Left lung (tissue), 4 donors: ENCODE measurements at regions not wholly inside any gene's neighbourhood (a gene's known extent, or its start where the extent isn't known, plus 50 kb on each side); places are given as distances from the start of the nearest gene placed in this dataset.

Experiments used
- ATAC-seq: fragments of 200-7000 bp; cut with Tn5 transposase; one replicate; pipeline ENCODE4 v1.9.1; 2020; ENCODE audit warnings: moderate library complexity
- DNase-seq, 4 donors: peaks; one replicate each; pipeline ENCODE4 v3.0.0-alpha.2; 2013 to 2020
- H3K27ac ChIP-seq, 2 donors: fragments of 200-600 bp; sonication (generic) in 1 of 2; one replicate each; pipeline versions ENCODE4 v1.5.0 to v1.8.0; 2020 to 2021
- H3K27me3 ChIP-seq, 2 donors: fragments of 200-600 bp; sonication (generic) in 1 of 2; one replicate each; pipeline versions ENCODE4 v1.5.0 to v1.8.0; 2020 to 2021
- H3K36me3 ChIP-seq, 2 donors: fragments of 200-600 bp; sonication (generic) in 1 of 2; one replicate each; pipeline versions ENCODE4 v1.5.0 to v1.8.0; 2020 to 2021
- H3K4me1 ChIP-seq, 2 donors: fragments of 200-600 bp; one replicate each; pipeline ENCODE4 v1.8.0; 2021
- H3K4me3 ChIP-seq, 2 donors: fragments of 200-600 bp; sonication (generic) in 1 of 2; one replicate each; pipeline versions ENCODE4 v1.5.0 to v1.8.0; 2020 to 2021; ENCODE audit warnings: mild to moderate bottlenecking in 1 of 2
- H3K9me3 ChIP-seq, 2 donors: fragments of 200-600 bp; sonication (generic) in 1 of 2; one replicate each; pipeline versions ENCODE4 v1.5.0 to v1.8.0; 2020 to 2021
- intact Hi-C, 2 donors: fragments of 100-400 bp; cut with DNase I; formaldehyde crosslinking; loops; one replicate each; pipeline versions ENCODE4 v1.11.2 to v1.14.2; 2022
- TF ChIP-seq, protein P1 (sequence below), 2 donors: fragments of 200-600 bp; sonication (generic) in 1 of 2; IDR thresholded peaks; one replicate each; pipeline versions ENCODE4 v1.5.0 to v1.8.0; 2021; ENCODE audit warnings: antibody characterized with exemption in 2 of 2
- donor health status: DM: no; HTN: yes; CAD: no.
- donor health status: DM: no; HTN: no; CAD: no.

DNA sequence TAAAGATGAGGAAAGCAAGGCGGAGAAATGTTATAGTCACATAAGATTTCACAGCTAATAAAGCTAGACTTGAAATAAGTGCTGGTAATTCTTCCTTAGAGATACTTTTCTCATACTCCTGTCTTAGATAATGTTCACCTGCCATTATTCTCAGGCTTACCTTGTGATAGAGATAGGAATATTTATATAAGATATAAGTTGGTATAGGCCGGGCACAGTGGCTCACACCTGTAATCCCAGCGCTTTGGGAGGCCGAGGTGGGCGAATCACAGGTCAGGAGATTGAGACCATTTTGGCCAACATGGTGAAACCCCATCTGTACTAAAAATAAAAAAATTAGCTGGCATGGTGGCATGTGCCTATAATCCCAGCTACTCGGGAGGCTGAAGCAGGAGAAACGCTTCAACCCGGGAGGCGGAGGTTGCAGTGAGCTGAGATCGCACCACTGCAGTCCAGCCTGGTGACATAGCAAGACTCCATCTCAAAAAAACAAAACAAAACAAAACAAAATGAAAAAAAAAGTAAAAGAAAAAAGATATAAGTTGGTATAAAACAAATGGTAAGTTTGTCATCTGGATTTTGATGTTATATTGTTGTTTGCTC, 1918.4 kb downstream of the MAT2B start:
- TF ChIP-seq, protein P1, sequence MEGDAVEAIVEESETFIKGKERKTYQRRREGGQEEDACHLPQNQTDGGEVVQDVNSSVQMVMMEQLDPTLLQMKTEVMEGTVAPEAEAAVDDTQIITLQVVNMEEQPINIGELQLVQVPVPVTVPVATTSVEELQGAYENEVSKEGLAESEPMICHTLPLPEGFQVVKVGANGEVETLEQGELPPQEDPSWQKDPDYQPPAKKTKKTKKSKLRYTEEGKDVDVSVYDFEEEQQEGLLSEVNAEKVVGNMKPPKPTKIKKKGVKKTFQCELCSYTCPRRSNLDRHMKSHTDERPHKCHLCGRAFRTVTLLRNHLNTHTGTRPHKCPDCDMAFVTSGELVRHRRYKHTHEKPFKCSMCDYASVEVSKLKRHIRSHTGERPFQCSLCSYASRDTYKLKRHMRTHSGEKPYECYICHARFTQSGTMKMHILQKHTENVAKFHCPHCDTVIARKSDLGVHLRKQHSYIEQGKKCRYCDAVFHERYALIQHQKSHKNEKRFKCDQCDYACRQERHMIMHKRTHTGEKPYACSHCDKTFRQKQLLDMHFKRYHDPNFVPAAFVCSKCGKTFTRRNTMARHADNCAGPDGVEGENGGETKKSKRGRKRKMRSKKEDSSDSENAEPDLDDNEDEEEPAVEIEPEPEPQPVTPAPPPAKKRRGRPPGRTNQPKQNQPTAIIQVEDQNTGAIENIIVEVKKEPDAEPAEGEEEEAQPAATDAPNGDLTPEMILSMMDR (IDR thresholded peaks at IDR 0.05), result no peak
- Histone ChIP-seq H3K4me3 (no peak overlapping the region), H3K36me3 (no peaks in the 10 kb centered on the region), H3K27ac (no peak overlapping the region), H3K9me3 (no peaks in the 10 kb centered on the region), H3K4me1 (no peaks in the 10 kb centered on the region), H3K27me3 (no peaks in the 10 kb centered on the region)
- intact Hi-C loops, result no loop called here
- no peak for ATAC-seq
- no peak for DNase-seq

DNA sequence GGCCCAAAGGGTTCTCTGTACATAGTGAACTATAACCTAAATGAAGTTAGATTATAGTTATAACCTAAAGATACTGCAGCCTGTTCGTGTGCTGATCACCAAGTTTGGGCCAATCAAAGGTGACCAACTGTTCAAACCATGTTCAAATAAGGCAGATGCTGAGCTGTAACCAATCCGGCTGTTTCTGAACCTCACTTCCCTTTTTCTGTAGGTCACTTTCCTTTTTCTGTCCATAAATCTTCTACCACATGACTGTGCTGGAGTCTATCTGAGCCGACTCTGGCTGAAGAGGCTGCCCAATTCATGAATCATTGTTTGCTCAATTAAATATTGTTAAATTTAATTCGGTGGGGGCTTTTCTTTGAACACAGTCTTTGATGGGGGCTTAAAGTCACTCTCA, 1920.2 kb downstream of the MAT2B start:
- no peak for ATAC-seq
- no peaks in the 10 kb centered on the region for H3K9me3 ChIP-seq

DNA sequence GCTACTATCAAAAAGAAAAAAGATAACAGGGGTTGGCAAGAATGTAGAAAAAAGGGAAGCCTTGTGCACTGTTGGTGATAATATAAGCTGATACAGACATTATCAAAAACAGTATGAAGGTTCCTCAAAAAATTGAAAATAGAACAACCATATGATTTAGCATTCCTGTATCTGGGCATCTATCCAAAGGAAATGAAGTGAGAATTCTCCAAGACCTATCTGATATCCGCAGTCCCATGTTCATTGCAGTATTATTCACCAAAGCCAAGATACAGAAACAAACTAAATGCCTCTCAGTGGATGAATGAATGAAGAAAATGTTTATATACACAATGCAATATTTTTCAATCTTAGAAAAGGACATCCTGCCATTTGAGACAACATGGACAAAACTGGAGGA, 1943.3 kb downstream of the MAT2B start:
- Histone ChIP-seq H3K36me3 (no peaks in the 10 kb centered on the region), H3K27me3 (no peaks in the 10 kb centered on the region), H3K27ac (no peak overlapping the region), H3K4me1 (no peaks in the 10 kb centered on the region), H3K4me3 (no peak overlapping the region), H3K9me3 (no peaks in the 10 kb centered on the region)
- TF ChIP-seq, protein P1 (IDR thresholded peaks at IDR 0.05), result no peak
- intact Hi-C loops, result no loop called here
- ATAC-seq, result no peak
- no peak for DNase-seq

More for the DNA sequence above, 1920.2 kb downstream of the MAT2B start:
- no peaks in the 10 kb centered on the region for H3K4me1 ChIP-seq
- no peaks in the 10 kb centered on the region for H3K36me3 ChIP-seq
- H3K4me3 ChIP-seq, result no peak overlapping the region
- TF ChIP-seq, protein P1 (IDR thresholded peaks at IDR 0.05), result no peak
- H3K27me3 ChIP-seq, result no peaks in the 10 kb centered on the region
- intact Hi-C loops, result no loop called here
- no peak overlapping the region for H3K27ac ChIP-seq
- DNase-seq, result no peak

- peak; percentile 65 for ATAC-seq
- Histone ChIP-seq H3K4me3 (no peak overlapping the region), H3K9me3 (no peaks in the 10 kb centered on the region), H3K27ac (no peak overlapping the region), H3K4me1 (no peaks in the 10 kb centered on the region), H3K27me3 (no peaks in the 10 kb centered on the region), H3K36me3 (no peaks in the 10 kb centered on the region)
- intact Hi-C loops, result no loop called here
- DNase-seq, result peak in 2 of 4 donors; percentile 34 to 59
- TF ChIP-seq, protein P1 (IDR thresholded peaks at IDR 0.05), result peak; percentile 10 to 52
Measured at GRCh38 chr5:165457859-165458481, 1952.6 kb downstream of the MAT2B start.

- Histone ChIP-seq H3K27ac (no peak overlapping the region), H3K36me3 (no peaks in the 10 kb centered on the region), H3K4me1 (no peaks in the 10 kb centered on the region), H3K4me3 (no peak overlapping the region), H3K27me3 (no peaks in the 10 kb centered on the region), H3K9me3 (no peaks in the 10 kb centered on the region)
- no peak for ATAC-seq
- TF ChIP-seq, protein P1 (IDR thresholded peaks at IDR 0.05), result no peak
- intact Hi-C loops, result no loop called here
- DNase-seq, result no peak
Measured at GRCh38 chr5:165459232-165459631, 1953.8 kb downstream of the MAT2B start.
